T-helper 17 cell (primary cell): ENCODE measurements at regions not wholly inside any gene's neighbourhood (a gene's known extent, or its start where the extent isn't known, plus 50 kb on each side); places are given as distances from the start of the nearest gene placed in this dataset.

Experiments used
- ATAC-seq: fragments of 150-1000 bp; cut with Tn5 transposase; 2 replicates; pipeline ENCODE4 v1.10.0; 2021; ENCODE audit warnings: mild to moderate bottlenecking, moderate library complexity
- DNase-seq, 3 donors: peaks; one replicate each; pipeline versions ENCODE4 v3.0.0 to v3.0.0-alpha.2; 2020 to 2021
- H3K9me3 ChIP-seq: one replicate; pipeline ENCODE4 v1.7.0; 2013; ENCODE audit warnings: low read length, mild to moderate bottlenecking; ENCODE audit not compliant: control insufficient read depth, poor library complexity, severe bottlenecking
- H3K27ac Mint-ChIP-seq: one replicate; pipeline ENCODE4 v1.8.0; 2022; ENCODE audit warnings: mild to moderate bottlenecking, moderate library complexity, mixed read lengths
- H3K27me3 Mint-ChIP-seq: one replicate; pipeline ENCODE4 v1.8.0; 2022; ENCODE audit warnings: mixed read lengths
- H3K36me3 Mint-ChIP-seq: one replicate; pipeline ENCODE4 v1.8.0; 2022; ENCODE audit warnings: low read depth, mixed read lengths
- H3K4me1 Mint-ChIP-seq: one replicate; pipeline ENCODE4 v1.8.0; 2022; ENCODE audit warnings: mild to moderate bottlenecking, mixed read lengths
- H3K4me3 Mint-ChIP-seq: one replicate; pipeline ENCODE4 v1.8.0; 2022; ENCODE audit warnings: mild to moderate bottlenecking, moderate library complexity, mixed read lengths

DNA sequence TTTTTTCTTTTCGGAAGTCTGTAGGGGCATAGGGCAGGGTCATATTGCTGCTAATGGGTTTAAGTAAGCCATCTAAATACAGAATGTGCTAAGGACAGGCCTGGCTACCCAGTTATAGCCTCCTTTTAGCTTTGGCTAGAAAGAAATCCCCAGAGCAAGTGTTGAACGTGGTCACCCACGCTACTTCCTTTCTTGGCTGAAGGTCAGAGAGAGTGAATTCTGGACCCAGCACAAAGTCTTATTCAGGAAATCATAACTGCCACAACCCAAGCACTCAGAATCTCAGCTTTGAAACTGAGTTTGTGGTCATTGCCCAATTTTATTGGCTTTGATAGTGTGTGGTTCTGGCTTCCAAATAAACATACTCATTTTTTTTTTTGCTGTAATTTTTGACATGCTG, 542.1 kb upstream of the ATP2B1 start:
- Mint-ChIP-seq H3K27me3 (no peaks in the 10 kb centered on the region), H3K36me3 (no peaks in the 10 kb centered on the region), H3K4me3 (no peak overlapping the region), H3K27ac (no peak overlapping the region), H3K4me1 (peaks cover 11% of the 10 kb centered on the region)
- DNase-seq: no peak
- no peaks in the 10 kb centered on the region for H3K9me3 ChIP-seq
- ATAC-seq: no peak

DNA sequence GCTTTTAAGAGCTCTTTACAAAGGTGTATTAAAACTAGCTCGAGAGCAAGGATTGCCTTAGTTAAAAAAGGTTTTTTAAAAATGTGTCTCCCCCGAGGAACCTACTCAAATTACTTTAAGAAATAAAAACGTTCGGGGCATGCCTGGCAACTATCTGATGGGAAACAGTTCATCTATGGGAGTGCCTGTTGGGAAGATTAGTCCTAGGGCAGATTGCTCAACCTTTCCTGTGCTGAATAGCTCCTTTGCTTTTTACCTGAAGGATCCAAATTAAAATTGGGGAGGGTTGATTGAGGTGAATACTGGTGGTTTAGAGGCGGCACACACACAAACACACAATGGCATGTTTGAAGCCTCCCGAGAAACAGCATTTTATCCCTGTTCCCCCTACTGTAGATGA, 541.4 kb upstream of the ATP2B1 start:
- H3K9me3 ChIP-seq: no peaks in the 10 kb centered on the region
- H3K27me3 Mint-ChIP-seq: no peaks in the 10 kb centered on the region
- H3K4me1 Mint-ChIP-seq: peaks cover 11% of the 10 kb centered on the region
- no peak overlapping the region for H3K27ac Mint-ChIP-seq
- no peak for ATAC-seq
- no peak for DNase-seq
- H3K36me3 Mint-ChIP-seq: no peaks in the 10 kb centered on the region
- no peak overlapping the region for H3K4me3 Mint-ChIP-seq

GRCh38 chr12:90246688-90247087, 538.0 kb upstream of the ATP2B1 start:
- H3K27me3 Mint-ChIP-seq: no peaks in the 10 kb centered on the region
- no peak for ATAC-seq
- no peak overlapping the region for H3K27ac Mint-ChIP-seq
- H3K36me3 Mint-ChIP-seq: no peaks in the 10 kb centered on the region
- DNase-seq: no peak
- H3K9me3 ChIP-seq: no peaks in the 10 kb centered on the region
- no peak overlapping the region for H3K4me3 Mint-ChIP-seq
- H3K4me1 Mint-ChIP-seq: peaks cover 3% of the 10 kb centered on the region

GRCh38 chr12:90245391-90245790, 536.8 kb upstream of the ATP2B1 start:
- Mint-ChIP-seq H3K4me3 (no peak overlapping the region), H3K36me3 (no peaks in the 10 kb centered on the region), H3K27ac (no peak overlapping the region), H3K27me3 (no peaks in the 10 kb centered on the region), H3K4me1 (peaks cover under 1% of the 10 kb centered on the region)
- DNase-seq (no peak), ATAC-seq (no peak)
- H3K9me3 ChIP-seq: no peaks in the 10 kb centered on the region

DNA sequence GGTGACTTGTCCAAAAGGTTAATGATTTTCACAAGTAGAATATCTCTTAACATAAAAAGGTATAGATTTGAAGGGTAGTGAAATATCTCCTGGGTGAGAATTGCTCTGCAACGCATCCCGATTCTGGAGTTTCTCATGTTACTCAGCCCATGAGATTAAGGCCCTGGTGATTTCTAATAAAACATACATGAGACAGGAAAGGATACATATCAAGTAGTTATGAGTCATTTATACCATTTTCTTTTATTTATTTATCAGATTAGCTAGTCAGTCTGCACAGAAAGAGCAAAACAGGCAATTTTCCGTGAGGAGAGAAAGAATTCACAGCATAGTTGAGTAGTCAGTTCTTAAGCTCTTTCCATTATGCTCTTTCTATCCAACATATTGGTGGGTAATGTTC, 535.6 kb upstream of the ATP2B1 start:
- Mint-ChIP-seq H3K27ac (peak overlapping the region; percentile 8), H3K36me3 (no peaks in the 10 kb centered on the region), H3K4me1 (no peaks in the 10 kb centered on the region), H3K27me3 (no peaks in the 10 kb centered on the region), H3K4me3 (no peak overlapping the region)
- ATAC-seq (no peak), DNase-seq (no peak)
- no peaks in the 10 kb centered on the region for H3K9me3 ChIP-seq

- no peak overlapping the region for H3K27ac Mint-ChIP-seq
- no peaks in the 10 kb centered on the region for H3K27me3 Mint-ChIP-seq
- H3K4me3 Mint-ChIP-seq: no peak overlapping the region
- no peaks in the 10 kb centered on the region for H3K9me3 ChIP-seq
- no peaks in the 10 kb centered on the region for H3K4me1 Mint-ChIP-seq
- H3K36me3 Mint-ChIP-seq: no peaks in the 10 kb centered on the region
- DNase-seq (no peak), ATAC-seq (no peak)
Measured at GRCh38 chr12:90243211-90243610, 534.6 kb upstream of the ATP2B1 start.

DNA sequence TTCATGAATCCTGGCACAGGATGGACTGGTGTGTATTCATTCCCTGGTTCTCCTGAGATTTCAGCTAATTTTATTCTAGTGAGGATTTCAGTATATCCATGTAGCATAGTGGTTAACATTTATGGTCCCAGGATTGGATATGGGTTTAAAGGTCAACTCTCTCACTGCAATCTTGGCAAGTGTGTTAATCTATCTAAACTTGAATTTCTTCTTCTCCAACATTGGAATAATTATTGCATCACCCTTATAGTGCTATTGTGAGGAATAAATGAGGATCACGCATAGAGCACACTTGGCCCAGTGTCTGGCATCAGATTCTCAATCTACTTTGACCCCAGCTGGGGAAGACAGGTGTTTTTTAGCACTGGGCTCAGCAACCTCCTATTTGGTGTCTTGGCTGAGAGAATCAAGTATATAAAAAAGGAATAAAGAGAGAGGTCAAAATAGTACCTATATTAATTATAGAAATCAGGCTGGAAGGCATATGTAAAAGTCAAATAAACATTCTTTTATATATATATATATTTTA, 531.2 kb upstream of the ATP2B1 start:
- H3K27me3 Mint-ChIP-seq: peaks cover 7% of the 10 kb centered on the region

GRCh38 chr12:90238663-90239271, 530.1 kb upstream of the ATP2B1 start:
- no peak overlapping the region for H3K27ac Mint-ChIP-seq
- no peaks in the 10 kb centered on the region for H3K4me1 Mint-ChIP-seq
- H3K36me3 Mint-ChIP-seq: no peaks in the 10 kb centered on the region
- no peaks in the 10 kb centered on the region for H3K9me3 ChIP-seq
- H3K4me3 Mint-ChIP-seq: no peak overlapping the region
- H3K27me3 Mint-ChIP-seq: peaks cover 7% of the 10 kb centered on the region
- no peak for ATAC-seq
- no peak for DNase-seq

More for the DNA sequence above, 531.2 kb upstream of the ATP2B1 start:
- Mint-ChIP-seq H3K4me1 (no peaks in the 10 kb centered on the region), H3K36me3 (no peaks in the 10 kb centered on the region), H3K4me3 (no peak overlapping the region), H3K27ac (no peak overlapping the region)
- DNase-seq (no peak), ATAC-seq (no peak)
- H3K9me3 ChIP-seq: no peaks in the 10 kb centered on the region

GRCh38 chr12:90237841-90238240, 529.2 kb upstream of the ATP2B1 start:
- no peak overlapping the region for H3K27ac Mint-ChIP-seq
- no peaks in the 10 kb centered on the region for H3K4me1 Mint-ChIP-seq
- H3K9me3 ChIP-seq: no peaks in the 10 kb centered on the region
- peaks cover 7% of the 10 kb centered on the region for H3K27me3 Mint-ChIP-seq
- H3K36me3 Mint-ChIP-seq: no peaks in the 10 kb centered on the region
- ATAC-seq: no peak
- DNase-seq: no peak
- no peak overlapping the region for H3K4me3 Mint-ChIP-seq

DNA sequence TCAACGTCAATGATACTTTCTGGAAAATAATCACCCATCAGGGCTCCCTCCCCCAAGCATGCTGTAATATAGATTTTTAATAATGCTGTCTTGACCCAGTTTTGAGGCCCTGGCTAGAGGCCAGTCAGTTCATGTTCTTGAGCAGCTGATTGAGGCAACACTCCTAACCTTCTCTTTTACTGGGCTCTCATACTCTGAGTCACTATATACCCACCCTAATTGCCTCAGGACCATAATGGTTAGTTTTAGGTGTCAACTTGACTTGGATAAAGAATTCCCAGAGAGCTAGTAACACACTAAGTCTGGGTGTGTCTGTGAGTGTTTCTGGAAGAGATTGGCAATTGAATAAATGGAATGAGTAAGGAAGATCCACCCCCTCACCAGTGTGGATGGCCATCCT, 527.0 kb upstream of the ATP2B1 start:
- ATAC-seq (no peak), DNase-seq (no peak)
- H3K36me3 Mint-ChIP-seq: no peaks in the 10 kb centered on the region
- H3K9me3 ChIP-seq: no peaks in the 10 kb centered on the region
- peaks cover 7% of the 10 kb centered on the region for H3K27me3 Mint-ChIP-seq
- H3K27ac Mint-ChIP-seq: no peak overlapping the region
- H3K4me3 Mint-ChIP-seq: no peak overlapping the region
- no peaks in the 10 kb centered on the region for H3K4me1 Mint-ChIP-seq

- no peak for ATAC-seq
- no peaks in the 10 kb centered on the region for H3K9me3 ChIP-seq
- H3K4me3 Mint-ChIP-seq: no peak overlapping the region
- H3K4me1 Mint-ChIP-seq: no peaks in the 10 kb centered on the region
- no peak for DNase-seq
- no peak overlapping the region for H3K27ac Mint-ChIP-seq
- H3K27me3 Mint-ChIP-seq: peaks cover 7% of the 10 kb centered on the region
- no peaks in the 10 kb centered on the region for H3K36me3 Mint-ChIP-seq
Measured at GRCh38 chr12:90234472-90234871, 525.8 kb upstream of the ATP2B1 start.

GRCh38 chr12:90233168-90234100, 524.8 kb upstream of the ATP2B1 start:
- Mint-ChIP-seq H3K27me3 (peaks cover 7% of the 10 kb centered on the region), H3K36me3 (no peaks in the 10 kb centered on the region), H3K4me3 (no peak overlapping the region), H3K27ac (no peak overlapping the region), H3K4me1 (no peaks in the 10 kb centered on the region)
- no peaks in the 10 kb centered on the region for H3K9me3 ChIP-seq
- DNase-seq (no peak), ATAC-seq (no peak)

- Mint-ChIP-seq H3K4me3 (no peak overlapping the region), H3K36me3 (no peaks in the 10 kb centered on the region)
- no peak for ATAC-seq
Measured at GRCh38 chr12:90229407-90230170, 521.0 kb upstream of the ATP2B1 start.

More at GRCh38 chr12:90229407-90230170, 521.0 kb upstream of the ATP2B1 start:
- no peak for DNase-seq
- no peaks in the 10 kb centered on the region for H3K4me1 Mint-ChIP-seq
- H3K9me3 ChIP-seq: no peaks in the 10 kb centered on the region
- no peak overlapping the region for H3K27ac Mint-ChIP-seq
- H3K27me3 Mint-ChIP-seq: peaks cover 10% of the 10 kb centered on the region
